Stomach (tissue), 4 donors: ENCODE measurements at regions not wholly inside any gene's neighbourhood (a gene's known extent, or its start where the extent isn't known, plus 50 kb on each side); places are given as distances from the start of the nearest gene placed in this dataset.

Source experiments
- CTCF ChIP-seq, 7 experiments: fragments of 450-650 bp in 4 of 7; fragments of 200-600 bp in 3 of 7; sonication (generic) in 3 of 7; IDR thresholded peaks; one replicate each; pipeline ENCODE4 v1.5.1; 2016 to 2019; ENCODE audit warnings: antibody characterized with exemption in 7 of 7, control low read depth in 2 of 7, mild to moderate bottlenecking in 1 of 7
- EP300 ChIP-seq: sonication (generic); formaldehyde crosslinking; IDR thresholded peaks from one replicate; pipeline ENCODE4 v1.6.1; 2017; ENCODE audit warnings: antibody characterized with exemption
- POLR2A ChIP-seq, 4 donors: fragments of 450-650 bp; IDR thresholded peaks; one replicate each; pipeline ENCODE4 v1.6.1; 2016; ENCODE audit warnings: antibody characterized with exemption in 4 of 4, control low read depth in 2 of 4, mild to moderate bottlenecking in 1 of 4, moderate library complexity in 1 of 4
- POLR2AphosphoS5 ChIP-seq, 3 donors: sonication (generic); formaldehyde crosslinking; IDR thresholded peaks; one replicate each; pipeline ENCODE4 v1.6.1; 2016; ENCODE audit warnings: antibody characterized with exemption in 3 of 3

- no peak for TF ChIP-seq CTCF (IDR thresholded peaks at IDR 0.05)
- TF ChIP-seq POLR2A (IDR thresholded peaks at IDR 0.05), result no peak
- TF ChIP-seq EP300, result no peak
- no peak for TF ChIP-seq POLR2AphosphoS5 (IDR thresholded peaks at IDR 0.05)
These were observed 127.0 kb upstream of the CPEB4 start for GRCh38 chr5:173761178-173761513.
